IMR-90 (cell line): ENCODE measurements at regions not wholly inside any gene's neighbourhood (a gene's known extent, or its start where the extent isn't known, plus 50 kb on each side); places are given as distances from the start of the nearest gene placed in this dataset.

Experiments used
- CEBPB ChIP-seq: IDR thresholded peaks from 2 replicates; pipeline ENCODE4 v1.6.1; 2012; ENCODE audit warnings: low read depth, low read length, improper control_type of control experiment
- TF ChIP-seq, protein P1 (sequence below): conservative IDR thresholded peaks from 2 replicates; pipeline ENCODE4 v1.5.1; 2012; ENCODE audit warnings: mild to moderate bottlenecking, low read depth, low read length, improper control_type of control experiment

GRCh38 chr2:60007671-60008070 is 545.8 kb downstream of the BCL11A start:
- TF ChIP-seq, protein P1, sequence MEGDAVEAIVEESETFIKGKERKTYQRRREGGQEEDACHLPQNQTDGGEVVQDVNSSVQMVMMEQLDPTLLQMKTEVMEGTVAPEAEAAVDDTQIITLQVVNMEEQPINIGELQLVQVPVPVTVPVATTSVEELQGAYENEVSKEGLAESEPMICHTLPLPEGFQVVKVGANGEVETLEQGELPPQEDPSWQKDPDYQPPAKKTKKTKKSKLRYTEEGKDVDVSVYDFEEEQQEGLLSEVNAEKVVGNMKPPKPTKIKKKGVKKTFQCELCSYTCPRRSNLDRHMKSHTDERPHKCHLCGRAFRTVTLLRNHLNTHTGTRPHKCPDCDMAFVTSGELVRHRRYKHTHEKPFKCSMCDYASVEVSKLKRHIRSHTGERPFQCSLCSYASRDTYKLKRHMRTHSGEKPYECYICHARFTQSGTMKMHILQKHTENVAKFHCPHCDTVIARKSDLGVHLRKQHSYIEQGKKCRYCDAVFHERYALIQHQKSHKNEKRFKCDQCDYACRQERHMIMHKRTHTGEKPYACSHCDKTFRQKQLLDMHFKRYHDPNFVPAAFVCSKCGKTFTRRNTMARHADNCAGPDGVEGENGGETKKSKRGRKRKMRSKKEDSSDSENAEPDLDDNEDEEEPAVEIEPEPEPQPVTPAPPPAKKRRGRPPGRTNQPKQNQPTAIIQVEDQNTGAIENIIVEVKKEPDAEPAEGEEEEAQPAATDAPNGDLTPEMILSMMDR = no peak
- no peak for TF ChIP-seq CEBPB
